ENCODE measurements at regions not wholly inside any gene's neighbourhood (a gene's known extent, or its start where the extent isn't known, plus 50 kb on each side); places are given as distances from the start of the nearest gene placed in this dataset.

DNA sequence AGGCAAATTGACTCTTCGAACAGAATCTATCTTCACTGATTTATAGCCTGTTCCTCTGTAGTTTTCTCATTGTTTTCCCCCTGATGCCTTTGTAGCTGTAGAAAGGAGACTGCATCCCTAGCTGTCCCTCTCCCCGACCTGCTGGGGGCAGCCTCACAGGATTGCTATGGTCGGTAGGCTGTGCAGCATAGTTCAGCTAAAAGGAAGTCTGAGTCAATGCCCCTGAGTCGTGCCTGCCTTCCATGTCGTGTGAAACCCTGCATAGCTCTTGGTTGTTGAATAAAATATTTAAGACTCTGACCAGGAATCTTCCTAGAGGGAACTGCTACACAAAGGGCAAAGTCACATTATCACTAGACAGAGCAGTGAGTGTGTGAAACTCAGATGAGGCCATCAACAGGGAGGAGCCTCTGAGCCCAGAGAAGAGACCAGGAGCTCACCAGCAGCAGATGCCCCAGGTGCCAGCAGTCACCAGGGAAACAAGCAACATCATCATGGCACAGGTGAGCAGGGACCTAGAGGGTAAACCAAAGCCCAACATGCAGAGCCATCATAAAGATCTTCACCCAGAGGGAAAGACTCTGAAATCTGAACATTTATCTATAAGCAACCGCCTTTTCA lies 108.4 kb upstream of the NBEA start:
- TF ChIP-seq POLR2A (IDR thresholded peaks at IDR 0.05; ENCODE audit: low read depth, low read length), result no peak
- TF ChIP-seq TAF1 (IDR thresholded peaks at IDR 0.05; ENCODE audit: borderline replicate concordance, low read depth, low read length), result no peak
